Stimulated activated CD4-positive, alpha-beta T cell treated with anti-CD3 and anti-CD28 coated beads, Interleukin-4, amount 100 ng/mL, for 1 hour (primary cell): ENCODE measurements at regions not wholly inside any gene's neighbourhood (a gene's known extent, or its start where the extent isn't known, plus 50 kb on each side); places are given as distances from the start of the nearest gene placed in this dataset.
"Not testable (repeated sequence)": the region's sequence is repeated elsewhere in the genome, so short reads cannot be mapped to it uniquely, and the experiment has no call there.

Experiments used
- DNase-seq: peaks from one replicate; pipeline ENCODE4 v3.0.0-alpha.2; 2020

DNA sequence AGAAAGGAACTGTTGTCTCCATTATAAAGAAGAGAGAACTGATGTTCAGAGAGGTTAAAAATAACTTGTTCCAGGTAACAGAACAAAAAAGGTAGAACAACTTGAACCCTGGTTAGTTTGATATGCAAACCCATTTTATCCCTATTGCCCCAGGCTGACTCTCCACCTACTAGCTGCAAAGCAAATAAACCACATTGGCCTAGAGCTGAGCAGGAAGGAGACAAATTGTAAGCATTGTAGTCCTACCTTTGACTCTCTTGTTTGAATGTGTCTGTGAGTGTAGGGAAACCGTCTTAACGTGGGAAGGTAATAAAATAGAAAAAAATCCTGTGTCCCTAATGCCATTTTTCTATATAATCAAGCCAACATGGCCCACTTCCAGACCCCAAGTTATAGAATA lies 126.4 kb downstream of the CCER1 start:
- no peak for DNase-seq

DNA sequence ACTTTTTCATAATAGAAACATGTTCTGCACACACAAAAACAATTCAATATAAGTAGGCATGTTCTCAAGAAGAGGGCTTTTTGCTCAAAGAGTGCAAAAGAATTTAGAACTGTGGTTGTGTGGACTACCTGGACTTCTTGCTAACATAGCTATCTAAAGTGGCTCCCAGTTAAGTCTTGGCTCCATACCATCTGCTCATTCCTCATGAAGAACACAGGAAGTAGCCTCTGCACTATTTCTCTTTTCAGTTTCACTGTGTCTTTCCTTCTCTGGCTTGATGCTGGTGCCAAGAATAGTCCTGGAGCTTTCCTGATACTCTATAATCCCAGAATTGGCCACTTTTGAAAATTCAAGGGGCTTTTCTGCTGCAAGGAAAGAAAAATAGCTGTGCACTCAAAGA lies 127.4 kb downstream of the CCER1 start:
- DNase-seq, result no peak

- DNase-seq, result no peak
These were observed 128.9 kb downstream of the CCER1 start for GRCh38 chr12:90826036-90826435.

- no peak for DNase-seq
These were observed 131.1 kb downstream of the CCER1 start for GRCh38 chr12:90823859-90824258.

- DNase-seq, result no peak
These were observed 135.3 kb downstream of the CCER1 start for GRCh38 chr12:90819709-90820108.

DNA sequence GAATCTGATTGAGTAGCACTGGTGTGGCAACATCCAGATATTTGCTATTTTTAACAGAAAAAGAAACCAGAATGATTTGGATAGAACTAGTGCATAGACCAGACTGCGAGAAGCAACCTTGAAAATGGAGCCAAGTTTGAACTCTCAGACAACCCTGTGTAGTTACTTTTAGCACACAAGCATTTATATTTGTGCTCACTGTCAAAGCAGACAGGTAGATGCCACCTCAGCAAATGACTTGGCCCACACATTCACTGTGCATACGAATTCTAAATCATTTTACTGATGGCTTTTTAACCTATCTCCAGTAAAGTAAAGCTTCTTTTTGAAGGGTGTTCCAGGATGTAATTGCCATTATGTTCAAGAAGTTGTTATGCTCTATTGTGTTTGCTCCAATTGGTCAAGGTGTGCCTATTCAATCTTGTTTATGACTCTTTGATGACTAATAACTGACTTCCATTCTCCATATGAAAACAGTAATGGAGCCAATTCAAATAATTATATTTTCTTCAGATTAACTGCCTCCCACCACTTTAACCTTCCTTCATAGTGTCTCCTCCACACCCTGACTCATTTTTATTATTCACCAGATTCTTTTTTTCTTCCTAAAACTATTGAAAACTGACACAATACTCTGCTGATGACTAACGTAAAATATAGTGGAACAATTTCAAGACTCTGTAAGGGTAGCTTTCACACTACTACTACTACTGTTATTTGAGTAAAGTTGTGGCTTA lies 138.5 kb downstream of the CCER1 start:
- no peak for DNase-seq

DNA sequence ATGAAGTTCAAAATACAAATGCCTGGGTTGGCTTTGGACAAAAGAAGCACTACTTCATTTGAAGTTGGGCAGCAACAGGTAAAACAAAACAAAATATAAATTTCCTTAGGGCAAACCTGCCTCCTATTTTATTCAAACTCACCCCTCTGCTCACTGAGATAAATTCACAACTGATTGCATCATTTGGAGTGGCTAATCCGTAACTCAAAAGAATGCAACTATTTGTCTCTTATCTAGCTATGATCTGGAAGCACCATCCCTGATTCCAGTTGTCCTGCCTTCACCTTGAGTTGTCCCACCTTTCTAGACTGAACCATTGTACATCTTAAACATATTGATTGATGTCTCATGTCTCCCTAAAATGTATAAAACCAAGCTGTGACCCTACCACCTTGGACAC lies 145.0 kb downstream of the CCER1 start:
- DNase-seq, result no peak

DNA sequence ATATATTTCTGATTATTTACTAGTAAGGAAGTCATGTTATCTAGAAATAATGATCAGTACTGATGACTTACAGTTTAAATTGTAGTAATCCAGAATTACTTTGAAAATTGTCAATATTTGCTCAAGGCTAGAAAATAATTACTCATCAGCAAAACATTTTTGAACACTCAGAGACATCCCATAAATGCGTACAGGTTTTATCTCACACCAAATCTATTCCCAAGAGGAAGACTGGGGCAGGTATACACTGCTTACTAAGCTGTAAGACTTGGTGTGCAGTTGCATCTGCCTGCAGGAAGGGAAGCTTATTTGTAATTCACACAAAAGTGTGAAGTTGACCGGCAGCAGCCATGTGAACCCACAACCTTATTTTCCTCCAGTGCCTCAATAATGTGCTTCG lies 146.4 kb downstream of the CCER1 start:
- no peak for DNase-seq

- no peak for DNase-seq
These were observed 152.2 kb downstream of the CCER1 start for GRCh38 chr12:90802727-90803126.

DNA sequence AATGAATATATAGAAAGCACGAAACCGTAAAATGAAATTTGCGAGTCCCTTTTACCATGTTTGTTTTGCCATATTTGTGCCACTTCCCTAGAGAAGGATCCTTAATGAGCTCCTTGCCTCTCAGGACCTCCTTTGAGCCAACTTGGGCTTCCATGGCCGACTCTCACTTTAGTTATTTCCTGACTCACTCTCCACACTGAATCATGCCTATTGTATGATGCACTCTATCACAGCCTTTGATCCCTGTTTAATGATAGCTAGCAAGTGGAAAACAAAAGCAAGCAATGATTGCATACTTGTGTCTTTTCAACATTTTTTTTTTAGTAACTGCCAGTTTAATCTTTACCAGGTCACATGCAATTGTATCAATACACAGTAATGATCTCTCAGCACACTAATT lies 153.2 kb downstream of the CCER1 start:
- DNase-seq, result no peak

DNA sequence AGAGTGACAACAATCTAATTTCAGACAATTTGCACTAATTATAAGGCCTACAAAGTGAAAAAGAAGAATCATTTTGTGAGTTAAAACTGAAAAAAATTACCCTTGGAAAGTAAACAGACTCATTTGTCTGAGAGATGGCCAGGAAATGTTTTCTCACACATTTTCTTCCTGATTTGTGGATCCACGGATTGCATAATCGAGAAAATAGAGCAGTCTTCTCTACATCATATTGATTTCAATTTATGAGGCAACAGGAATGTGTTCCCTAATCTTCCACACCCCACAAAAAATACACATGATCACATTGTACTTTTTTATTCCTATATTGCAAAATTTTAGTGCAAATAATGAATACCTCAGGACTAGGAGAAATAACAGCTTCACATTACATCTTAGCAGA lies 160.8 kb downstream of the CCER1 start:
- DNase-seq, result no peak

DNA sequence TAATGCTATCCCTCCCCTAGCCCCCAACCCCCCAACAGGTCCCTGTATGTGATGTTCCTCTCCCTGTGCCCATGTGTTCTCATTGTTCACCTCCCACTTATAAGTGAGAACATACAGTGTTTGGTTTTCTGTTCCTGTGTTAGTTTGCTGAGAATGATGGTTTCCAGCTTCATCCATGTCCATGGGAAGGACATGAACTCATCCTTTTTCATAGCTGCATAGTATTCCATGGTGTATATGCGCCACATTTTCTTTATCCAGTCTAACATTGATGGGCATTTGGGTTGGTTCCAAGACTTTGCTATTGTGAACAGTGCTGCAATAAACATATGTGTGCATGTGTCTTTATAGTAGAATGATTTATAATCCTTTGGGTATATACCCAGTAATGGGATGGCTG lies 162.3 kb downstream of the CCER1 start:
- DNase-seq, result not testable (repeated sequence)

DNA sequence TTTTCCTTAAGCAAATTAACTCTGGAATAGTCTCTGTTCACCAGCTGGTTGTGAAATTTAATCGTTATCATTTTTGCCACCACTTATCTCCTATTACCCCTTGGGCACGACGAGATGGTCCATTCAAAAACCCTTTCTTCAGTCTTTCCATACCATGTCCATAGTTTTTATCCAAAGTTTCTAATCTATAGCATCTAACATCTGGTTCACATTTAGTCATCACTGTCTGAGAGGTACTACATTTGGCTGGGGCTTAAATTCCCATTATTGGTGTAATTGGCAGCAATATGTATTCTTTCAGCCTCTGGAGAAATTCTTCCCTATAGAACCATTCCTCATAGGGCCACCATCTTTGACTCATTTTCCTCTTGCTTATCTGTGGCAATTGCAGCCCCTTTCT lies 163.5 kb downstream of the CCER1 start:
- no peak for DNase-seq

DNA sequence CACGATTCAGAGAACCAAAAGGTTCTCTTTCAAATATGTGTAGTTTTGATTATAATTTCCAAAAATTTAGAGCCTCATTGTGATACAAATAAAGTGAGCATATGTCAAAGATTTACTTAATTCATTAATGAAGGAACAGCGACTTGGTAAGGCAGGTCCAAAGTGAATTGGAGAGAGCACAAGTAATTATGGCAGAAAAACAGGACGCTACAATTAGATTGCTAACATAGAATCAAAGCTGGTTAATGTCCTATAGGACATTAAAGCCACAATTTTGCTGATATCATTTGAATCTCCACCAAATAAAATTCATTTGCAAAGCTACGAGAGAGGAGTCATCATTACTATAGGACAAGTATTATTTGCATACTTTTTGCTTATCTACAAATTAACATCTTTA lies 164.2 kb downstream of the CCER1 start:
- no peak for DNase-seq

DNA sequence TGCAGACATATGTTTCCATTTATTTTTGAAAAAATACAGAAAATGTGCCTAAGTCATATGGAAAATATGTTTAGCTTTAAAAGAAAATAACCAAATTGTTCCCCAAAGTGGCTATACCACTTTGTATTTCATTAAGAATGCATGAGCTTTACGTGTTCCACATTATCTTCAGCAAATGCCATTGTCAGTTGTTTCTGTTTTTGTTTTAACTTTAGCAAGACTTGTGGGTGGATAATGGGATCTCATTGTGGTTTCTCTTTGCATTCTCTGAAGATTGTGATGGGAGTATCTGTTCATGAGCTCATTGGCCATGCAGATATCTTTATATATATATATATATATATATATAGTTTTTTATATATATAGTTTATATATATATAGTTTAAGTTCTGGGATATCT lies 181.5 kb downstream of the CCER1 start:
- no peak for DNase-seq

DNA sequence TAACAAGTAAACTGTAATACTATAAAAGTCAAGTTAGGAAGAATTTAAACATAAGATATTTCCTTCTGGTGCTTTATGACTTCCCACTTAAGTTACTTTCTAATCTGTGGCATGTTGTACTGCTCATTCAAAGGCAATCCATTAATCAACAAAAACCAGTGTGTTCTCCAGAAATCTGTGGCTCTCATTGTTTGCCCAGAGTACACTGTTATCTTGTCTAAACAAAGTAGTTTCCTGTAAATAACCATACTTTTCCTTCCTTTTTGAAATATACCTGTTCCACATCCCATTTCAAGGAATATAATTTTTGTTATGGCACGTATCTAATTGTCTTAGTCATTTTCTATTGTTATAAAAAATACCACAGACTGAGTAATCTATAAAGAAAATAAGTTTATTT lies 184.1 kb downstream of the CCER1 start:
- no peak for DNase-seq

DNA sequence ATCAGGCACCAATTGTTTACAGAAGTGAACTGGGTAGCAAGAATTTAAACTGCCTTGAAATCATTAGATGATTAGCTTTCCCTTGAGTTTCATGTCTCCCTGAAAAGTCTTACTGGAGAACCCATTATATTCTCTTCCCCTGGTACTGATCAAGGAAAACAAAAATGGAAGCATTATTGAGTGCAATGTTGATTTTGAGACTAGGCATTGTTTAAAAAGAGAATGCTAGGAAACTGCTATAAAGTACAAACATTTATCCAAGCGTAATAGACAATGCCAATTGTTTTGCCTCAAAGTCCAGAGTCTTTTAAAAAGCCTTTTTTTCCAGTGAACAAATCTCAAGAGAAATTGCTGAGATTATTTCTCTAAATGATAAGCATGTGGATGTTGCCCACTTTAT lies 197.0 kb downstream of the CCER1 start:
- DNase-seq, result no peak

DNA sequence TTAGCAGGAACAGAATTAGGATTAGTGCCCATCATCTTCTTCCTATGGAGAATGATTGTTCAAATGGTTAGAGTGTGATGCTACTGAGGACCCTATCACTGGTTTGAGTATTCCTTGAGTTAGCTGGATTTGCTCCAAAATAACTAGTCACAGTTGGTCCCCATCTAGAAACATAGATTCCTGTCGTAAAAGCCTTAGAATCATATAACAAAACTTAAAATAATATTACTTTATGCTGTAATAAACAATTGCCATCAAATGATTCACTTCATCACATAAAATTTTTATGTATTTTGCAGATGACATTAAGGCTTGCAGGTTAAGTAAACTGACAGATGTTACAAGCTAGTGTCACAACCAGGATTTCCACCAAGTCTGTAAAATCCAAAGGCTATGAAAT lies 209.8 kb downstream of the CCER1 start:
- DNase-seq, result no peak

GRCh38 chr12:90741611-90742010 lies 213.4 kb downstream of the CCER1 start:
- DNase-seq, result no peak

- DNase-seq, result no peak
These were observed 225.2 kb downstream of the CCER1 start for GRCh38 chr12:90729736-90730135.

- DNase-seq, result no peak
These were observed 242.3 kb downstream of the CCER1 start for GRCh38 chr12:90712671-90713070.

- DNase-seq, result no peak
These were observed 244.3 kb downstream of the CCER1 start for GRCh38 chr12:90710711-90711110.

DNA sequence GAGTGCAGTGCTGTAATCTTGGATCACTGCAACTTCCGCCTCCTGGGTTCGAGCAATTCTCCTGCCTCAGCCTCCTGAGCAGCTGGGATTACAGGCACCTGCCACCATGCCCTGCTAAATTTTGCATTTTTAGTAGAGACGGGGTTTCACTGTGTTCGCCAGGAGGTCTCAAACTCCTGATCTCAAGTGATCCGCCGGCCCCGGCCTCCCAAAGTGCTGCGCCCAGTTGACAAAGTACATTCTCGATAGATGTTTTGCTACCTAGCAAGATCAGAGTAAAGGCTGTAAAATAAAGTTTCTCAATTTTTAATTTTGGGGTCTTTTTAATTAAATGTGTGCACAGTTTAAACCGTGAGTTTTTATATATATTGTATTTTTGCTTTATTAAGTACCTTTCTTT lies 248.9 kb downstream of the CCER1 start:
- DNase-seq, result no peak

DNA sequence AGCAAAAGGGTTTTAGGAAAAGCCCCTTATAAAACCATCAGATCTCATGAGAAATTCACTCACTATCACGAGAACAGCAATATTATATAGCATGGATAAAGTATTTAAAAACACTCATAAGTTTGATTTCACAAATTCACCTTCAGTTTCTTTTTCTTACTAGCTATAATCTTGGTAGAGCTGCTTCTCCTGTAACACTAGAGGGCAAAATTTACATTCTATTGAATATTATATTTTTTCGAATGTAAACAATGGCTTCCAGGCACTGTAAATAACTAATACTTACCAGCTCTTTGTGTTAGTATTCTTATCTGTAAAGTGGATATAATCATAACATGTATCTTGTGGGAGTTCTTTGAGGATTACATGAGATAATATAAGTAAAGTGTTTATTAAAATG lies 259.6 kb downstream of the CCER1 start:
- no peak for DNase-seq

- no peak for DNase-seq
These were observed 264.9 kb downstream of the CCER1 start for GRCh38 chr12:90690120-90690519.

GRCh38 chr12:90687682-90688081 lies 267.3 kb downstream of the CCER1 start:
- not testable (repeated sequence) for DNase-seq
